GM18505 (cell line): ENCODE measurements at regions not wholly inside any gene's neighbourhood (a gene's known extent, or its start where the extent isn't known, plus 50 kb on each side); places are given as distances from the start of the nearest gene placed in this dataset.

Experiments used
- ATAC-seq: cut with Tn5 transposase; IDR thresholded peaks from one replicate; pipeline ENCODE4 v1.9.1; 2021; ENCODE audit not compliant: unreplicated experiment
- POLR2A ChIP-seq: IDR thresholded peaks from 4 replicates; pipeline ENCODE4 v1.6.1; 2011; ENCODE audit warnings: borderline replicate concordance; ENCODE audit not compliant: insufficient read depth, insufficient read length; ENCODE audit errors: extremely low read depth

GRCh38 chr16:73378471-73378870, 330.5 kb upstream of the ZFHX3 start:
- no peak for ATAC-seq
- TF ChIP-seq POLR2A, result no peak

GRCh38 chr16:73371584-73372319, 323.8 kb upstream of the ZFHX3 start:
- ATAC-seq, result no peak
- no peak for TF ChIP-seq POLR2A

GRCh38 chr16:73369851-73370250, 321.9 kb upstream of the ZFHX3 start:
- TF ChIP-seq POLR2A, result no peak
- no peak for ATAC-seq

GRCh38 chr16:73368715-73369114, 320.8 kb upstream of the ZFHX3 start:
- TF ChIP-seq POLR2A, result no peak
- no peak for ATAC-seq

GRCh38 chr16:73365016-73365551, 317.2 kb upstream of the ZFHX3 start:
- ATAC-seq, result no peak
- no peak for TF ChIP-seq POLR2A

GRCh38 chr16:73364413-73364812, 316.5 kb upstream of the ZFHX3 start:
- ATAC-seq, result no peak
- TF ChIP-seq POLR2A, result no peak

- no peak for TF ChIP-seq POLR2A
- no peak for ATAC-seq
These were observed 313.1 kb upstream of the ZFHX3 start for GRCh38 chr16:73361061-73361460.

GRCh38 chr16:73356401-73357079, 308.6 kb upstream of the ZFHX3 start:
- no peak for TF ChIP-seq POLR2A
- ATAC-seq, result no peak

- TF ChIP-seq POLR2A, result no peak
- no peak for ATAC-seq
These were observed 308.1 kb upstream of the ZFHX3 start for GRCh38 chr16:73355981-73356380.

GRCh38 chr16:73354434-73354833, 306.5 kb upstream of the ZFHX3 start:
- no peak for TF ChIP-seq POLR2A
- ATAC-seq, result no peak

GRCh38 chr16:73350707-73351452, 303.0 kb upstream of the ZFHX3 start:
- TF ChIP-seq POLR2A, result no peak
- no peak for ATAC-seq

GRCh38 chr16:73347500-73348375, 299.8 kb upstream of the ZFHX3 start:
- no peak for ATAC-seq
- TF ChIP-seq POLR2A, result no peak
